CD4-positive, alpha-beta T cell treated with Interferon gamma for 1 hour (primary cell): ENCODE measurements at regions not wholly inside any gene's neighbourhood (a gene's known extent, or its start where the extent isn't known, plus 50 kb on each side); places are given as distances from the start of the nearest gene placed in this dataset.

ENCODE experiments used
- DNase-seq: peaks from one replicate; pipeline ENCODE4 v3.0.0-alpha.2; 2020

DNA sequence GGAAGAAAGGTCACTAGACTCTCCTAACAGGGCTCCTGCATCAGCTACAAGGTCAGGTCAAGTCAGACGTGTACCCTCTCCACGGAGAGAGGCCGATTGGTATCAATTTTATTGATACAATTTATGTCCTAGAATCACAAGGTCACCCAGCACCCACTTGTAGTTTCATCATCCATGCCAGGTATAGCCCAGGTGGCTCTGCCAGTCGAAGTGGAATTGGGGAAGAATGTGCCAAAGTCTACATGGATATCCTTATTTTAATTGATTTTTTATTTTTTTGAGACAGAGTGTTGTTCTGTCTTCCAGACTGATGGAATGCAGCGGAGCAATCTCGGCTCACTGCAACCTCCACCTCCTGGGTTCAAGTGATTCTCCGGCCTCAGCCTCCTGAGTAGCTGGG, 334.1 kb downstream of the SHANK2 start:
- DNase-seq: no peak

DNA sequence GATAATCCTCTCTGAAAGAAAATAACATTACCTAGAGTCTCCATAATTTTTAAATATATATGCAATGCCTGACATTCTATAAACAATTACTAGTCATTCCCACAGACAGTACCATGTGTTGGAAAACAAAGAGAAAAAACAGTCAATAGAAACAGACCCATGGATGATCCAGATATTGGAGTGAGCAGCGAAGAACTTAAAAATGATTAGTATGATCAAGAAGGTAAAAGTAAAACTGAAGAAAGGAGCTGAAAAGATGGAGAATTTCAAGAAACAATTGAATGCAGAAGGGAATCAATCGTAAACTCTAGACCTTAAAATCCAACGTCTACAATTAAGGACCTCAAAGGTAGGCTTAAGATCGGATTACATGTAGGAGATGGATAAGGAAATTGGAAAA, 330.6 kb downstream of the SHANK2 start:
- DNase-seq: no peak

DNA sequence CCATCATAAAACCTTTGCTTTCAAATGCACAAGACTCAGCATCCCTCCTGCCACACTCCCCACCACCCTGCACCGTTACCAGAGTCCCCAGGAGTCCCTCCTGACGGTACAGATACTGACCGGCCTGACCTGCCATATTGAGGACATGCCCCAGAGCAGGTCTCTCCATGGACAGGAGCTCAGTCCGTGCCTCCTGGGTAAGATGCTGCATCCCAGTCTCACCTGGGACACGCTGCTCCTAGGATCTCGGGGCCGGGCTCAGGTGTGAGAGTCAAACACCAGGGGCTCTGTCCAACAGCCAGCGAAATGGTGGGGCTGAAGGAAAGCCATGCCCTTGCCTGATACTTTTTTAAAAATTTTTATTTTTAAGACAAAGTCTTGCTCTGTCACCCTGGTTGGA, 328.3 kb downstream of the SHANK2 start:
- DNase-seq: no peak

DNA sequence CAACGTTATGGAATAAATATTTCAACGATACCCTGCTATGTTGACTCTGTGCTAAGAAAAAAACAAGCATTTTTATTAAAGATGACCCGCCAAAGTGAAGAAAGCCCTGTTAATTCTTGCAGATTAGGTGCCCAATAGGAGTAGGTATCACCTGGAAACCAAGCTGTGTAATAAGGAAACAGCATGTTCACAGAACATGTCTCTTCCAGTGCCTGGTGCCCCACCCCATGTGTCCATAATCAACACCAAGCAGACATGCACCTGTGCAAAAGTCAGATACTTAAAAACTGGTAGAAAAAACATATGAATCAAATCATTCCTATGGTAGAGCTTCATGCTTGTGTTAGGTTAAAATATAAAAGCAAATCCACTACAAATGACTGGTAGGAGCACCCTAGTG, 327.1 kb downstream of the SHANK2 start:
- DNase-seq: no peak

DNA sequence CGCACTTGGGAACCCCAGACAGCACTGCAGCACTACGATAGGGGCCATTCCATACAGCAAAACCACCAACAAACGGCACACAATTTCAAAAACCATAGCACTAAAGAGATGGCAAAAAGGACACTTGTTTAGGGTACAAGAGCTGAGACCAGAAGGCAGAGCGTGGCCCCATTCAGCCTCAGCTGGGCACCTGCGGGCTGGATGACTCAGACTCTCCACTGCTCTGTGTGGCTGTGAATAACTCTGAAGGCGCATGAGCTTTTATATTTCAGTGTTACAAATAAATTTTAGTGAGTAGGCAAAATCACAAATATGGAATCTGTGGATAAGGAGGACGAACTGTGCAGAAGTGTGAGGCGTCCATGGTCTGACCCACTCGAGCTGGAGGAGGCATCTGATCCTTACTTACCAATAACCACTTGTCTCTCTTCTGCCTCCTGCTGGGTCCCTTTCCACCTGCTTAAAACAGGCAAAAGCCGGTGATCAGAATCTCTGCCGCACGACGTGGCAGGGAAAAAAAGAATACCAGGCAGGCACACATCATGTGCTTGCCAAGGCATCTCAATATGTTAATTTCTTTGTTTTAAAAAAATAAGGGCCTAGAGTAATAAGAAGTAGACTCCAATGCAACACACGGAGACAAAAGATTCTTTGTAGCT, 325.7 kb downstream of the SHANK2 start:
- no peak for DNase-seq

DNA sequence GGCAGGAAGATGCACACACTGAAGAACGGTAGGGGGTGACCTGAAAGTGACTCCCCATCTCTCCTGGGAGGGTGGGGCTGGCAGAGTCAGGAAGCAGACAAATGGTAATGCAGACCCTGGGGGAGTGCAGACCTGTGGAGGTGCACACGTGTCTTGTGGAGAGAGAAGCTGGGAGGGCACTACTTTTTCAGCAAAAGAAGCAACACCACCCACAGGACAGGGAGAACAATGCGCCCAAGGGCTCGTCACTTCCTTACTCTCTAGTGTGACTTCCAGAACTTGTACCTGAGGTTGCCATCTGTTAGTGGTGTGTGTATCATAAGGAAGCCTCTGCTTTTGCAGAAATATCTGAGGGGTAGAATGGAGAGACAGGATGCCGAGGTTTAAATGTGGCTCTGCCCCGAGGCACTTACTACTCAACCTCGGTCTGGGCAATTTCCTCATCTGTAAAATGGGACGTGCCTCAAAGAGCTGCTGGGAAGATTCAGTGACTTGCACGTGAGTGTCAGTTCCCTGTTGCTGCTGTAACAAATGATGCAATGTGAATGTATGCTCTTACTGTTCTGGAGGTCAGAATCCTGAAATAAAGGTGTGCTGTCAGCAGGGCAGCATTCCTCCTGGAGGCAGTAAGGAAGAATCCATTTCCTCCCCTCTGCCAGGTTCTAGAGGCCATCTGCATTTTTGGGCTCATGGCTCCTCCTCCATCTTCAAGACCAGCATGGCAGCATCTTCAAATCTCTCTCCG, 323.4 kb downstream of the SHANK2 start:
- DNase-seq: no peak

DNA sequence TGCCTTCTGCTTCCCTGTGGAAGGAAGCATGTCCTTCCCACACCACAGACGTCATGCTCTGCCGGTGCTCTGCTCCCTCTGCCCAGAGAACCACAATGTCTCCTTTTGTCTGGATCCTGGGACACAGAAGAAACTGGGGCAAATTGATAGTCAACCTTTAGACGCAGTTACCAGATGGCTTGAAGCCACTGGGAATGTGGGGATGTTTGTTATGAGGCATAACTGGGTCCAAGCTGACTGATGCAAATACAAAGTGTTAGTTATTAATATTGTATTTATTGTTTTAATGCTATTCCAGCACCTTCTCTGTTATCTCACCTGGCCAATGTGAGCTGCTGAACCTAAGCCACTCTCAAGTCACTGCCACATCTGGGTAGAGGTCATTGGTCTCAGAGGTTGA, 322.2 kb downstream of the SHANK2 start:
- no peak for DNase-seq

DNA sequence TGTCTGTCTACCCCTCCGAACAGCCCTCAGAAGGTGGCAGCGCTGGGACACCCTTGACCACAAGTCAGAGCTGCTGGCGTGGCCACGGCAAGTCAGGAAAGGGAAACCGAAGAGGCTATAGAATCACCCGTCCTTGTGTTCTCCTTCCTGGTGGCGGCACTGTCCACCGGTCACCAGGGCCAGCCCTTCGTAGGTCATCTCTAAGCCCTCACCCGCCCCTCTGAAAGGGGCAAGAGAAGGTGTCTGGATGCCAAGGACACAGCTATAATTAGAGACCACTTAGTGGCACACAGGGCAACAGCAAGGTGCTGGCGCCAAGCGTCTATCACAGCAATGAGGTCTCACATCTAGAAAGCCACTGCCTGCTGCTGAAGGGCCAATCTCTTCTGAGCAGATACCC, 320.9 kb downstream of the SHANK2 start:
- DNase-seq: no peak

DNA sequence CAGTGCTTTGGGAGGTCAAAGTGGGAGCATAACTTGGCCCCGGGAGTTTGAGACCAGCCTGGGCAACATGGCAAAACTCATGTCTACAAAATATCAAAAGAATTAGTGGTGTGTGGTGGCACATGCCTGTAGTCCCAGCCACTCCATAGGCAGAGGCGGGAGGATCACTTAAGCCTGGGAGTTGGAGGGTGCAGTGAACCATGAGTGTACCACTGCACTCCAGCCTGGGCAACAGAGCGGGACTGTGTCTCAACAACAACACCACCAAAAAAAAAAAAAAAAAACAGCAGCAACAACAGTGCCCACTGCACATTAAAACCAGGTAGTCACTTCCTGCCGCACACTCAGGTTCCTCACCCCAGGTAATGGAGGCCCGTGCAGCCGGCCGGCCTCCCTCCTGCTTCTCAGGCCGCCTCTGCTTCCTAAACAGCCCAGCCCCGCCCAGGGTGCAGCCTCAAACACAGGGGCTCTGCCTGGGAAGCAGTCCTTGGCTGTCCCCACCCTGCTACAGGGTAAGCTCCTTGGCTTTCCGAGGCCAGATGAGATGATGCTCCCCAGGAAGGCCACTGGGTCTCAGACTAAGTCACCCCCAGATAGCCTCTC, 318.3 kb downstream of the SHANK2 start:
- no peak for DNase-seq

DNA sequence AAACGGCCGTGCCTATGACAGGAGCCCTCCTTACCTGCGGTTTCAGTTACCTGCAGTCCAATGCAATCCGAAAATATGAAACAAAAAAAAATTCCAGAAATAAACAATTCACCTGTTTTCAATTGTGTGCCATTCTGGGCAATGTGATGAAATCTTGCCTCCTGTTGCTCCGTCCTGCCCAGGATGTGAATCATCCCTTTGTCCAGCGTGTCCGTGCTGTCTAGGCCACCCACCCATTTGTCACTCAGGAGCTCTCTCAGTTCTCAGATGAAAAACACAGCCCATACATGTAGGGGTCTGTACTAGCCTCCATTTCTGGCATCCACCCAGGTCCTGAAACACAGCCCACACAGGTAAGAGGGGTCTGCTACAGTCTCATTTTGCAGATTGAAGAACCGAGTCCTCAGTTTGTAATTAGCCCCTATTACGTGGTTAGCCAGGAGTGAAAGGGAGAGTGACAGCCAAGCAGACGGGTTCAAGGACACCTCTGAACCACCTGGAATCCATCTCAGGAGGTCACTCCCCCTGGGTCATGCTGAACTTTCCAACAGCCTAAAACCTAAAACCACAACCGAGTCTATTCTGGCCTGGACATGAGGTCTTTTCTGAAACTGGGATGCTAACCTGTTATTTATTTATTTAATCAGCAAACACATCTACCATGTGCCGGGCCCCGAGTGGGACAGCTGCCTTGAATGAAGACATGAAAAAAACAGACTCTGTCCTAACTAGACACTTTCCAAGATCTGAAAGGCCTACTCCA, 317.2 kb downstream of the SHANK2 start:
- no peak for DNase-seq

DNA sequence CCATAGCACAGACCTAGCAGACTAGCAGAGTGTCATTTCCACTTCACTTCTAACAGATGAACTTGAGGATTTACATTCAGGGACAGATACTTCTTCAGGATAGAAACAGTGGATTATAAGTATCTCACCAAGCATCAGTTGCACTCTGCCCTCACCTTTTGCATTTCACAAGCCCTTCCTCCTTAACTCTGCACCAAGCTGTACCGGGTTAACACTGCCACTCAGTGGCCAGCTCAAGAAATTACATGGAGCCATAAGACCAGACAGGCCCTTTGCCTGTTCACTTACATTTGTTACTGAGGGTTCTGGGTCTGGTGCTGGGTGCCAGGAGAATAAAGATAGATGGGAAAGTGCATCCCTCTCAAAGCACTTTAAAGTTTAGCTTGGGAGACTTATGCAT, 309.8 kb downstream of the SHANK2 start:
- DNase-seq: no peak

DNA sequence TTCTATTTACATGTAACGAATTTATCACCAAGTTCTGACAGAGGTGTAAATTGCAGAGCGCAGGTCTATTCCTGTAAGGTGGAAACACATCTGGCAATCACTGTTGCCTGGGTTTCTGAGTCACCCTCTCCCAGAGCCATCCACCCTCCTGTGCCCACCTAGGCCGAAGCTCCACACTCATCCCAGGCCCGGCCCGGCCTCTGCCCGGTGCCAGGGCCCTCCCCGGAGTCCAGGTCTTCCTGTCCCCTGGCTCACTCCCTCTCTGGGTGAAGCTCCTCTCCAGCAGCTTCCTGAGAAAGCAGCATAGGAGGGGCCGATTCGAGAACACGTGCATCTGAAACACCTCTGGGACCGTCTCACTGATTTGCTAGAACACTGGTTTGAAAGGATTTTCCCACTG, 308.2 kb downstream of the SHANK2 start:
- DNase-seq: no peak

DNA sequence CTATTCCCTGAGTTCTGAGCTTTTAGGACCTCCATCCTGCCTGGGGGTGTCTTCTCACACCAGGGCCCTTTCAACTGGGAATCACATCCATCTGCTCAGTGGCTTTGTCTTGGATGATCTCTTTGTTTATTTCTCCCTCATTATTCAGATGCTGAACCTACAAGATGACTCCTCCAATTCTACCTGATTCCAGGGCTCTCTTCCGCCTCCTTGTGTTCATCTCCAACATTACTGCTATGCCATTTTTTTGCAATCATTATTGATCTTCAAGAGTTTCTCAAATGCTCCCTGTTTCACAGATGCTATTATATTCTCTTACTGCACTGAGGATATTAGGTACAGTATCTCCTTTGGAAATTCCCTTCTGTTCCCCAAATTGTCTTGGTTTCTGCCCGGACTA, 307.7 kb downstream of the SHANK2 start:
- no peak for DNase-seq

DNA sequence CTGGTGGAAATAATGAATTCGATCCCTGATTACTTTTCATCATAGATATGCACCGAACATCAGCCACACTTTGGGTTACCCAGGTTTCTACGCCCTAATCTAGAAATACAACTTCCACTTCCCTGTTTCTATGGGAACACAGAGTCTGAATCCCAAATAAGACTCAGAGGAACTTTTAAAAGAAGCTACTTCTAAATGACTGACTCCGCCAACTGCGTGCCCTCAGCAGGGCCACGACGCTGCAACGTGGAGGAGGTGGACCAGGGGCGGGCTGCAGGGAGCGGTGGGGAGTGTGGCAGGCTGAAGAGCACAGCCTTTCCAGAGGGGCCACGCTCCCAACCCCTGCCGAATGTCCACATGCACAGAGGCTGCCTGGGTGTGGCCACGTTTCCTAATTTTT, 304.0 kb downstream of the SHANK2 start:
- no peak for DNase-seq

DNA sequence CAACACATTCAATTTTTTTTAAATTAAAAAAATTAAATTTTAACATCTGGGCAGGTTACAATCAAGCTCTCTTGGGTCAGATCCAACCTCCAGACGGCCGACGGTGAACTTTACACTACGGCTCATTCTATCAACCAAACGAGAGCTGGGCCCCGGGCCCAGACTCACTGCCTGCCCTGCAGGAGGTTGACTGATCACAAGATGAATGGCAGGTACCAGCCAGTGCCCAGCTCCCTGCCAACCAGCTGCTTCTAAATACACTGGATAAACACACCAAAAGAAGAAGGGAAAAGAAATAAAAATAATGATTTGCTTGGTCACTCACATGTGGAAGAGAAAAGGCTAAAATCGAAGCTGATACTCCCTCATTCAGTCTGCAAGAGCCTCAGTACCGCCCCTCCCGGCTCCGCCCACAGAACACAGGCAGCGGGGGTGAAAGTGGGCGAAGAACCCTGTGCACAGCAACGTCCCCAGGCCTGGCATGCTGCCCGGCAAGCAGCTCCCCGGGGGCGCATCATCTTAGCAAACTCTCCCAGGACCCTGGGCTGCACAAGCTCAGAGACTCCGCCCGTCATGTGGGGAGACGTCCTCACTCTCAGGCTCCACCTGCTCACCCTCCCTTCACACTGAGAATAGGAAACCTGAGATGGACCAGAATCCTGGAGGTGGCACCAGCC, 303.4 kb downstream of the SHANK2 start:
- DNase-seq: no peak

DNA sequence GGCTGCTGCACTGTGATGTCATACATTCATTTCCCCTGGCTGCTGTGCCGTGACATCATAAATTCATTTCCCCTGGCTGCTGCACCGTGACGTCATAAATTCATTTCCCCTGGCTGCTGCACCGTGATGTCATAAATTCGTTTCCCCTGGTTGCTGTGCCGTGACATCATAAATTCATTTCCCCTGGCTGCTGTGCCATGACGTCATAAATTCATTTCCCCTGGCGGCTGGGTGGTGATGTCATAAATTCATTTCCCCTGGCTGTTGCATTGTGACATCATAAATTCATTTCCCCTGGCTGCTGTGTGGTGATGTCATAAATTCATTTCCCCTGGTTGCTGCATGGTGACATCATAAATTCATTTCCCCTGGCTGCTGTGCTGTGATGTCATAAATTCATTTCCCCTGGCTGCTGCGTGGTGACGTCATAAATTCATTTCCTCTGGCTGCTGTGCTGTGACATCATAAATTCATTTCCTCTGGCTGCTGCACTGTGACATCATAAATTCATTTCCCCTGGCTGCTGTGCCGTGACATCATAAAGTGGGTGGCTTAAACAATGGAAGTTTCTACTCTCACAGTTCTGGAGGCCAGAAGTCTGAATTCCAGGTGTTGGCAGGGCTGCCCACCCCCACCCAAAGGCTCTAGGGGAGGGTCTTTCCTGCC, 301.1 kb downstream of the SHANK2 start:
- no peak for DNase-seq

DNA sequence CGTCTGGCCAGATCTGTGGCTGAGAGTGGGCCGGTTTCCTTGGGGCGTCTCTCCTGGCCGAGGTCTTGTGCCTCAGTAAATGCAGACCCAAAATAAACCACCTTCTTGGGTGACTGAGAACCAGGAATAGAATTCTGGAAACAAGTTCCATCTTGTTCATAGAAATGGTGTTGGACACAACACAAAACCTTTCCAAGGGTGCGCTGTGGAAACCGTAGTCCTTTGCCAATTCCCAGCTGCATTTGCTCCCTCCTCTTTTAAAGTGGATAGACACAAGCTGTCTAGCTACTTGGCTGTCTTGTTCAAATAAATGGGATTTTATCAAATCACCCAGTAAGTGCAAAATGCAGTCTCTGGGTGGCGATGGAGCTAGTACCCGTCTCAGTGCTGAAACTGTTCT, 300.2 kb downstream of the SHANK2 start:
- DNase-seq: no peak

DNA sequence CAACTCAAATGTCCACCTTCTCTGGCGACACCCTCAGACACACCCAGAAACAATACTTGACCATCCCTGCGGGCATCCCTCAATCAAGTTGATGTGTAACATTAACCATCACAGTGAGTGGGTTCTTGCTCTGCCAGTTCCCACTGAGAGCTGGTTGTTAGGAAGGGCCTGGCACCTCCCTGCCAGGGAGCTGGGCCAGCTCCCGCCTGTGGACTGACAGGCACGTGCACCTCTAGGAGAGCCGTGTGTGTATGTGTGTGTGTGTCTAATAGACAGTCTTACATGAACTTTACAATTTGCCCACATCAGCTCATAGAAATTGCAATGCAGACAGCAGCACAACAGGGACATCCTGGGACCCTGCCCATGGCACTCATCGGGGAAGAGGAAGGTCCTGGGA, 298.7 kb downstream of the SHANK2 start:
- DNase-seq: no peak

DNA sequence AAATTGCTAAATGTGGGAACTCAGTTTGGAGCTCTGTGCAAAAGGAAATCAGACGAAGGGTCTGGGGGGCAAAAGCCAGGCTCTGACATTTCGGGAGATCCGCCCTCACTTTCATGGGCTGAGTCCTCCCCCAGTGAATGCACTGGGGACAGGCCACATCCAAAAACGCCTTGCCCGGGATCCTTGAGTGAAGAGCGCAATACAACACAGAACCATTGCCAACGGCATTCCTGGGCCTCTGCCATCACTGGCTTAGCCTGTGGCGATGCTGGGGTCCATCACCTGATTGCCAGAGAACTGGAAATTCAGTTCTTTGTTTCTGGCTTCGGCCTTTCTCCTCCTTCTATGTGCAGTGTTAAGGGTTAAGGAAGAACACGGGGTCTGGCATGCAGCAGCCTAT, 297.9 kb downstream of the SHANK2 start:
- no peak for DNase-seq
